Neutrophil (primary cell): ENCODE measurements at regions not wholly inside any gene's neighbourhood (a gene's known extent, or its start where the extent isn't known, plus 50 kb on each side); places are given as distances from the start of the nearest gene placed in this dataset.

Source experiments
- H3K27ac ChIP-seq: fragments of 200-600 bp; sonication (generic); 2 replicates; pipeline ENCODE4 v1.5.1; 2016; ENCODE audit warnings: mild to moderate bottlenecking, moderate library complexity
- H3K27me3 ChIP-seq: fragments of 200-600 bp; sonication (generic); 2 replicates; pipeline ENCODE4 v1.6.0; 2016; ENCODE audit warnings: mild to moderate bottlenecking
- H3K36me3 ChIP-seq: fragments of 200-600 bp; sonication (generic); 2 replicates; pipeline ENCODE4 v1.5.1; 2017
- H3K4me1 ChIP-seq, 2 experiments: fragments of 200-600 bp in 1 of 2; sonication (generic) in 1 of 2; 1 replicate in 1 of 2; 2 replicates in 1 of 2; pipeline versions ENCODE4 v1.5.1 to v1.6.1; 2013 to 2016; ENCODE audit warnings: low read depth in 1 of 2, low read length in 1 of 2, mild to moderate bottlenecking in 1 of 2, moderate library complexity in 1 of 2; ENCODE audit not compliant: control insufficient read depth in 1 of 2, insufficient read depth in 1 of 2
- H3K4me3 ChIP-seq, 2 experiments: fragments of 200-600 bp in 1 of 2; sonication (generic) in 1 of 2; 1 replicate in 1 of 2; 2 replicates in 1 of 2; pipeline ENCODE4 v1.5.1; 2013 to 2016; ENCODE audit warnings: low read depth in 1 of 2, low read length in 1 of 2, mild to moderate bottlenecking in 1 of 2, moderate library complexity in 1 of 2
- H3K9me3 ChIP-seq: fragments of 200-600 bp; sonication (generic); 2 replicates; pipeline ENCODE4 v1.5.1; 2016
- TF ChIP-seq, protein P1 (sequence below): fragments of 200-600 bp; sonication (generic); IDR thresholded peaks from 2 replicates; pipeline ENCODE4 v1.5.1; 2016; ENCODE audit warnings: antibody characterized with exemption

DNA sequence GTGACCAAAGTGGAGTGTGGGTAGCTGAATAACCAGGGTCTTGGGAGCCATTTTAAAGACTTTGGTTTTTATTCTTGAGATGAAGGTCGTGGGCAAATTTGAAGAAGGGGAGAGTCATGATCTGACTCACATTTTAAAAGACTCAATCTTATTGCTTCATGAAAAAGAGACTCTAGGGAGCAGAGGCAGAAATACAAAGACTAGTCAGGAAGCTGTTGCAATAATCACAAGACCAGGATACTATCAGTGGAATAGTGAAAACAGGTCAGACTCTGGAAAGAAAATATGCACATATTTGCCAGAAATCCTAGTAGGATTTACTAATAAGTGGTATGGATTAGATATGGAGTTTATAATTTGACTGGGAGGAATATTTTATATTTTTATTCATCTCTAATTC, 448.4 kb downstream of the RAPGEF2 start:
- Histone ChIP-seq H3K36me3 (no peaks in the 10 kb centered on the region), H3K9me3 (no peaks in the 10 kb centered on the region), H3K4me3 (no peak overlapping the region), H3K4me1 (no peaks in the 10 kb centered on the region), H3K27me3 (no peaks in the 10 kb centered on the region), H3K27ac (no peak overlapping the region)
- TF ChIP-seq, protein P1, sequence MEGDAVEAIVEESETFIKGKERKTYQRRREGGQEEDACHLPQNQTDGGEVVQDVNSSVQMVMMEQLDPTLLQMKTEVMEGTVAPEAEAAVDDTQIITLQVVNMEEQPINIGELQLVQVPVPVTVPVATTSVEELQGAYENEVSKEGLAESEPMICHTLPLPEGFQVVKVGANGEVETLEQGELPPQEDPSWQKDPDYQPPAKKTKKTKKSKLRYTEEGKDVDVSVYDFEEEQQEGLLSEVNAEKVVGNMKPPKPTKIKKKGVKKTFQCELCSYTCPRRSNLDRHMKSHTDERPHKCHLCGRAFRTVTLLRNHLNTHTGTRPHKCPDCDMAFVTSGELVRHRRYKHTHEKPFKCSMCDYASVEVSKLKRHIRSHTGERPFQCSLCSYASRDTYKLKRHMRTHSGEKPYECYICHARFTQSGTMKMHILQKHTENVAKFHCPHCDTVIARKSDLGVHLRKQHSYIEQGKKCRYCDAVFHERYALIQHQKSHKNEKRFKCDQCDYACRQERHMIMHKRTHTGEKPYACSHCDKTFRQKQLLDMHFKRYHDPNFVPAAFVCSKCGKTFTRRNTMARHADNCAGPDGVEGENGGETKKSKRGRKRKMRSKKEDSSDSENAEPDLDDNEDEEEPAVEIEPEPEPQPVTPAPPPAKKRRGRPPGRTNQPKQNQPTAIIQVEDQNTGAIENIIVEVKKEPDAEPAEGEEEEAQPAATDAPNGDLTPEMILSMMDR = no peak

DNA sequence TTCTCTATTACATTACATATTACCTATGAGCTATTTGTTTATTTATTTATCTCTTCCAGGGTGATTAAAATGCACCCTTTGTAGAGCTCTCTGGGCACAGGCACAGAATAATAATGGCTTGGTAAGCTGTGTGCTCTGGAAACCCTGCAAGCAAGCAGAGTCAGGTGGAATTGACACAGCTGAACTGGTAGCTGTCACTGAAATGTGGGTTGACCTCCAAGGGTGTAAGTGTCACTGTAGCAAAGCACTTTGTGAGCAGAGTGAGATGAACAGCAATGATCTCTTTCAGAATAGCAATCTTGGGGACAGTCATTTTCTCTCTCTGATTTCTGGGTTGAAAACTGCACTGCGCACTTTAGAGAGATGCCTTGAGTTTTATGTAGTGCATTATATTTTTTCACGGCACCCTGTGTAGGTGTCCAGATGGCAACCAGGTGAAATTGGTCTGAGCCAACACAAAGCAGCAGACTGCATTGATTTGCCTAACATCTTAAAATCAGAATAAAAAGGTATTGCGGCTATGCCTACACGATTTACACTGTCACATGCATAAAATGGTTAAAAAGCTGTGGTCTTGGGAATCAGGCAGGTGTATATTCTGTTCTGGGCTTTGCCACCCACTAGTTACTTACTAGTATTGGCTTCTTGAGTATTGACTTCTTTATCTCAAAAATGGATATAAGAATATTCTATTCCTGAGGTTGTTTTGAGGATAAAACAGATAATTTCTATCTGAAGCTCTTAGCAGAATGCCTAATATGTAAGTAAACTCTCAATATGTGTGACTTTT, 450.3 kb downstream of the RAPGEF2 start:
- no peak overlapping the region for H3K27ac ChIP-seq
- H3K4me3 ChIP-seq = no peak overlapping the region
- no peaks in the 10 kb centered on the region for H3K36me3 ChIP-seq
- no peaks in the 10 kb centered on the region for H3K27me3 ChIP-seq
- H3K9me3 ChIP-seq = no peaks in the 10 kb centered on the region
- H3K4me1 ChIP-seq = no peaks in the 10 kb centered on the region
- TF ChIP-seq, protein P1 = no peak

DNA sequence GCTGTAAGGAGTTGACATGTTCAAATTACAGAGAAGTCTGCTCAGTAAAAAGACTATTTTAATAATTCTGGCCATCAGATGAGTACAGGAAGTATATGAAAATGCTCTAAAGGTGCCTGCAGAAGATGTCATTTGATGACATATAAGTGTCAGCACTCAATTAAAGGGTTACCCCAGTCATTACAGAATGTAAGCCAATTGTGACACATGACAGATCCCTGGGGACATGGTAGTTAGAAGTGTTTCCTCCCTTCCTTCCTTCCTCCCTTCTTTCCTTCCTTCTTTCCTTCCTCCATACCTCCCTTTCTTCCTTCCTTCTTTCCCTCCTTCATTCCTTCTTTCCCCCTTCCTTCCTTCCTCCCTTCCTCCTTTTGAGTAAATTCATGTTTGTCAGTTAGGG, 453.0 kb downstream of the RAPGEF2 start:
- H3K4me1 ChIP-seq = no peaks in the 10 kb centered on the region
- TF ChIP-seq, protein P1 = no peak
- H3K27me3 ChIP-seq = no peaks in the 10 kb centered on the region
- H3K36me3 ChIP-seq = no peaks in the 10 kb centered on the region
- no peaks in the 10 kb centered on the region for H3K9me3 ChIP-seq
- no peak overlapping the region for H3K4me3 ChIP-seq
- no peak overlapping the region for H3K27ac ChIP-seq

DNA sequence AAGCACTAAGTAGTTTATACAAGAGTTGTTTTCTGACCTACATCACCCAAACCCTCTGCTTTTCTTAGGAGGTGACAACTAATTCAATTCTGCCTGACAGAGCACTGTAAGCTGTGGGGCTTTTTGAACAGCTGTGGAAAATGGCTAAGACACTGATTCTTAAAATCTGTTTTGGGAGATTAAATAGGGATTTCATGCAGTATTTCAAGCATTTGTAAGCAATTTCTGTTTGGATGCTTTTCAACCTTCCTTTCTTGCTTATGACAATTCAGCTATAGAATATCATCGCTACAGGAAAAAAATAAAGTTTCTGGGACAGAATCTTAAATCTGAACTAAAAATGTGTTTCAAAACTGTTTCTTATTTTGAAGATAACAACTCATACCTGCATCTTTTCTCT, 459.5 kb downstream of the RAPGEF2 start:
- no peaks in the 10 kb centered on the region for H3K36me3 ChIP-seq
- no peaks in the 10 kb centered on the region for H3K9me3 ChIP-seq

DNA sequence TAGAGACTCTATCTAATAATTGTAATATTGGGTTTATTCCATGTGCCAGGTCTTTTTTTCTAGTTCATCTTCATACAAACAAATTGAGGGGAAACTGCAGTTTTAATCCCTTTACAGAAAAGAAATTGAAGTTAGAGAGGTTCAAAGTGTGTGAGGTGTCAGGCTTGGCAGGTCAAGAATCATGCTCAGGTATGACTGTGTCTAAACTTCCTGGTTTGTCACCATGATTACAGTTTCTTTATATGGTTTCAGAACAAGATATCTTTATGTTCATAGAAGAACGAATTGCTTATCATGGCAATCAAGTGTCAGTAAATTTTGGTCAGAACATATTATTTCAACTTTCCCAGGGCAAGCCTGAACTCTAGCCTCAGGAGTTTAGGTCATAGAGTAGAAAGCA, 460.4 kb downstream of the RAPGEF2 start:
- Histone ChIP-seq H3K27ac (no peak overlapping the region), H3K4me3 (no peak overlapping the region), H3K9me3 (no peaks in the 10 kb centered on the region), H3K36me3 (no peaks in the 10 kb centered on the region), H3K4me1 (no peaks in the 10 kb centered on the region), H3K27me3 (no peaks in the 10 kb centered on the region)
- TF ChIP-seq, protein P1 = no peak

More for the DNA sequence above, 459.5 kb downstream of the RAPGEF2 start:
- Histone ChIP-seq H3K27ac (no peak overlapping the region), H3K4me1 (no peaks in the 10 kb centered on the region), H3K4me3 (no peak overlapping the region), H3K27me3 (no peaks in the 10 kb centered on the region)
- TF ChIP-seq, protein P1 = no peak
